MV-4-11 (cell line): ENCODE measurements at regions not wholly inside any gene's neighbourhood (a gene's known extent, or its start where the extent isn't known, plus 50 kb on each side); places are given as distances from the start of the nearest gene placed in this dataset.

Experiments
- DNase-seq: peaks from one replicate; lab custom pipeline; 2025; lab: John Stamatoyannopoulos, UW

GRCh38 chr12:94815450-94815849, 165.1 kb upstream of the TMCC3 start:
- DNase-seq, result no peak

GRCh38 chr12:94813314-94813713, 163.0 kb upstream of the TMCC3 start:
- peak; percentile 53 for DNase-seq

DNA sequence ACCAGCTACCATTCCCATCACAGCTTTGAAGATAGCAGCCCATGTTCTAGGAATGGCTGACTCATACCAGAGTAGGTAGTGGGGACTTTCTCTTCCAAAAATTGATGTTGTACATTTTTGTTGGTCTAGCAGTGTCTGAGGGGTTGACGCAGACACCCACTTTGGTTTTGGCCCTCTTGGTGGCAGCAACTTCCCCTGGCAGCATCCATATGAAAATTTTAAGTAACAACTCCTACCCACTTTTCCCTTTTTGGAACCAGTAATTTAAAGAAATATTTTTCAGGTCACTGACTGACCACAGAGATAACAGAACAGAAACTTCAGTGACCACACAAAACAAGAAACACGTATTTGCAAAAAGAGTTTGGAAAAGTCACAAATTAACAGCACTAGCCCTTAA, 162.0 kb upstream of the TMCC3 start:
- peak; percentile 52 for DNase-seq

- no peak for DNase-seq
These were observed 161.3 kb upstream of the TMCC3 start for GRCh38 chr12:94811611-94812010.

- DNase-seq, result no peak
These were observed 157.6 kb upstream of the TMCC3 start for GRCh38 chr12:94807951-94808350.

DNA sequence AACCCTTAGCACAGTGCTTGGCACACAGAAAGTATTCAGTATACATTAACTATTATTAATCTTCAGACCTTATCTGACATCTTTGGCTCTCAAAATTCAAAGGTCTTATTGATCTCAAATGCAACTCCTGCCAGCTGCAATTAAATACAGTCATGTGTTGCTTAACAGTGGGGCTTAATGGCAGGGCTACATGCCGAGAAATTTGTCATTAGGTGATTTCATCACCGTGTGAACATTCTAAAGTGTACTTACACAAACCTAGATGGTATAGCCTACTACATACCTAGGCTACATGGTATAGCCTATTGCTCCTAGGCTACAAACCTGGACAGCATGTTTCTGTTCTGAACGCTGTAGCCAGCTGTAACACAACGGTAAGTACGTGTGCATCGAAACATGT, 156.3 kb upstream of the TMCC3 start:
- peak; percentile 9 for DNase-seq

DNA sequence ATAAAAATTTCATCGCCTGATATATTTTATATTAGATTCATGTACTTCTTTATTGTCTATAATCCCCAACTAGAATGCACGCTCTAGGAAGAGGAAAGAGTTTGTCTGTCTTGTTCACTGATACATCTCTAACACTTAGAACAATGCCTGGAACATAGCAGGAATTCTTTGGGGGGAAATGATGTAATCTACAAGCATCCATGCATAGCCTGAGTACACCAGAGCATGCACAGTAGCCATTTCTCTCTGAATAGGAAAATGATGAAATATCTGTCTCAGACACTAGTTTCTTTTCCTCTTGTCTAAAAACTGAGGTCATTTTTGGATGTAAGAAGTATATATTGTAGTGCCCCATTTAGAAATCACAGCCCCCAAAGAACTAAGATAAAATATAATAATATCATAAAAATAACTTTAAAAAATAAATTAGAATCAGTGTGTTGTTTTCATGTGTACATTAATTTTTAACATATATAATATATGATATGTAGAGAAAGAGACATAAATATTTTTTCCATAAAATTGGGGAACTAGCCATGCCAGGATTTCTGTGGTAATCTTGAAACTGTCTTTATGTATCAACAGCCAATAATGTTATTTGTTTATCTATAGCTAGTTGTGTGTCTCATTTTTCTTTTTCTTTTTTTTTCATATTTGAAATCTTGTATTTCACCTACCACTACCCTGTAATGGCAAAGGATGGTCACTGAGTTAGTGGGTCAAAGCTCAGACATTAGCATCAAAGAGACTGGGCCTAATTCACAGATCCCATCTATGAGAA, 155.6 kb upstream of the TMCC3 start:
- DNase-seq, result peak; percentile 85

- no peak for DNase-seq
These were observed 153.6 kb upstream of the TMCC3 start for GRCh38 chr12:94803939-94804338.

GRCh38 chr12:94802796-94803195, 152.4 kb upstream of the TMCC3 start:
- DNase-seq, result no peak

GRCh38 chr12:94801745-94802144, 151.4 kb upstream of the TMCC3 start:
- no peak for DNase-seq

DNA sequence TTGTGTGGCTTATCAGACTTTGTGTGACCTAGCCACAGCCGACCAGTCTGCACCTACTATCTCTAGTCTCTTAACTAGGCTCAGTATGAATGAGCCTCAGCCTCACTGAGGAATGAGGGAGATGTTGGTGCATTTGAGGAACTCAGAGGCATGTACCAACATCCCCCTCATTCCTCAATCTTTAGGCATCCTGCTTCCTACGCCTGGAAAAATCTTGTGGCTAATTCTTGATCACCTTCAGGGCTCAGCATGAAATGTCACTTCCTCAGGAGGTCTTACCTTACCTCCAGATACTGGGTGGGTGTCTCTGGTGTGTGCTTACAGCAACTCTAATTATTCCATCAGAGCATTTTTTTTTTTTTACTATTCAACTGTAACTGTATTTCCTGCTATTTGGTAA, 148.8 kb upstream of the TMCC3 start:
- no peak for DNase-seq

- DNase-seq, result no peak
These were observed 147.8 kb upstream of the TMCC3 start for GRCh38 chr12:94798113-94798512.

DNA sequence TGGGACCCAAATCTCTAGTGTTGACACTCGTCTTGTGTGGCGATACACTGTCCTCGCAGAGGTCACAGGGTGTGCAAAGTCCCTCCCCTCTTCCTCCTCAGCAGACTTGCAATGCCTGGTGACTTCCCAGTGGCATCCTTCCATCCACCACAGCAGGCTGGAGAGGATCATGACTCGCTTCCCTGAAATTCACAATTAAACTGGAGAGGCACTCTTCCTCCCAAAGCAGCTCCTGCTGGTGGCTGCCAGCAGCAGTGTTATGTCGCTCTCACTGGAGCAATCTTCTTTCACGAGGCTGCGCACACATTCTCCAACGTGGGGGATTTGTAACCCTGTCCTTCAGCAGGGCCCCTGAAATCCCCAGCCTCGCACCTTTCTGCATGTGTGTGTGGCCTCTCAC, 145.2 kb upstream of the TMCC3 start:
- no peak for DNase-seq

DNA sequence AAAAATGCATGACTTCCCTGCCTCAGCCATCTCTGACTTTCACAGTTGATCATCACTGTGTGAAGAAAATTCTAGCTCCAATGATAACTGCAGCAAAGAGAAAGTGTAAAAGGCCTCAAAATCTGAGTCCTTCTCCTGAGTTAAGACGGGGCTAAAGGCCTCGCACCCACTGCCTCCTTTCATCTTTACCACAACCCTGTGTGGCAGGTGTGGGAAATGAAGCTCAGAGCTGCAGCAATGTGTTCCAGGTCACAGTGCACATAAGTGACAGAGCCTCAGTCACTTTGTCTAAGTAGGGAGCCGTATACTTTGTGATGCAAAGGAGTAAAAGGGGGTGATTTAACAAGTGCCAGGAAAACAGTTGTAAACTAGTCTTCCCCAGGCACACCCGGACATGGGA, 144.7 kb upstream of the TMCC3 start:
- DNase-seq, result no peak

DNA sequence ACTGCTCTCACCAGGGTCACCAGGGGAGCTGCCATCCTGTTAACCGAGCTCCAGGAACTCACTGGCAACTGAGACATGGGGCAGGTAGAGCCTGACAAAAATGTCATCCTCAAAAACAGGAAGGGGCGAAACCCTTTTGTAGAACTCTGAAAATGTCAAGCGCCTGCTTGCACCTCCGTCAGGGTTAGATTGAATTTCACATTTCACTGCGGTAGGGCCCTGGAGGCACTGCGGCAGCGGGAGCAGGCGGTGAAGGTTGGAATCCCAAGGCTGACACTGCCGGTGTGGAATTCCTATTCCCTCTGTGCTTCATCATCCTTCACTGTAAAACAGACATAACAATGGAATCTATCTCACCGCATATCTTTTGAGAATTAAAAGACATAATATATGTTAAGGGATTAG, 142.8 kb upstream of the TMCC3 start:
- DNase-seq, result peak; percentile 48

DNA sequence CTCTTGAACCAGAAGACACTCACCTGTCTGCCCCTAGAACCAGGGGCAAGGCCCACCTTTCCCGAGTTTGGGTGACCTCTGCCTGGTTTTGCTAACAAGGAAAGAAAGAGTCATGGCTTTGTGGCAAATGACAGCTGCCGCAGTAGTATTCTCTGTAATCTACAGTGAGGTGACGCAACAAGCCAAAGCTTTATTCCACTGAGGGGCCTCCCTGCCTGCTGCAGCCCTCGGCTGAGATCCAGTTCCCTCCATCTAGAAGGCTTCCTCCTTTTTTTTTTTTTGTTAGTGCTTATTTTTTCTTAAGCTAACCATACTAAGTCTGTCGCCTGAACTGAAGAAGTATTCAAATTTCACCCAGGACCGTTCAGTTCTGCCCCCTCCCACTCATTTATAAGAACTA, 142.3 kb upstream of the TMCC3 start:
- DNase-seq, result peak; percentile 93

GRCh38 chr12:94791933-94792332, 141.6 kb upstream of the TMCC3 start:
- no peak for DNase-seq

DNA sequence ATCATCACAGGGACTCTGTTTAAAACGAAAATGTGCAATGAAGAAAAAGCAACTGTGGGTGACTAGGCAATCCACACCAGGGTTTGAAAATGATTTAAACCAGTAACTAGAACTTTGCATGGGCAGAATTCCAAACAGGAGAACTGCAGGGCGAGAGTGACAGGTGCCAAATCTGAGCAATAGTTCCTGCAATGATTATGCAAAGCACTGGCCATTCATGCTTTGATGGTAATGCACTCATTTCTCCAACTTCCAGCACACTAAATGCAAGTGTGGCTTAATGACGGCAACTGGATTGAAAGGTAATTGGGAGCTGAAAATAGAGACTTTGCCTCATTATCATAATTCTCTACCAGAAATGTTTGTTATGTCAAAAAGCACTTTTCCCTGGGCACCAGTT, 140.5 kb upstream of the TMCC3 start:
- no peak for DNase-seq

GRCh38 chr12:94790370-94790769, 140.0 kb upstream of the TMCC3 start:
- no peak for DNase-seq

DNA sequence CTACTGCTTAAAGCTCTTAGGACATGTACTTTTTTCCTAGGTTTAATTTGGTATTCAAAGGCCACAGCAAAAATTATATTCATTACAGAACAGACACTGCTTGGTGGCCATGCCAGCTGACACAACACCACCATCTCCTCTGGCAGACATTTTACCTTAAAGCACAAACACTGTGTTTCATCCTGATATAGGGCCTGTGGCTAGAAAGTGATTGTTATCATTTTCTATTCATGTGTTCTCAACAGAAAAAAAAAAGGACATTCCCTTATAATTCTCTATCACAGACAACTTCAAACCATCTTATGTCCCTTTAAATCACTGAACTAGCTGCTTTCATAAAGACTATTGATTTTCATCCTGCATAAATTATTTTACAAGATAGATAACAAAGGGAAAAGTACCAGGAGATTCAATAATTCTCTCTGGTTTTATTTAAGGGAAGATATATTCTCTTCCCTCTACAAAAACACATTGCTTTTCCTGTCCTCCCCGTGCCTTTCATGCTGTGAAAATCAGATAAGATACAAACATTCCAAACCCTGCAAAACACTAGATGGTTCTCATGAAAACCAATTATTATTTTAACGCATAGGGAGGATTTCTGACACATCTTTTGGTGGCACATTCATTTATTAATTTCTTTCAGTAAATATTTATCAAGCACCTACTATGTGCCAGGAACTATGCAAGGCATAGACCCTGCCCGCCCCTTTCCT, 139.3 kb upstream of the TMCC3 start:
- DNase-seq, result no peak

GRCh38 chr12:94788298-94788697, 137.9 kb upstream of the TMCC3 start:
- DNase-seq, result no peak

DNA sequence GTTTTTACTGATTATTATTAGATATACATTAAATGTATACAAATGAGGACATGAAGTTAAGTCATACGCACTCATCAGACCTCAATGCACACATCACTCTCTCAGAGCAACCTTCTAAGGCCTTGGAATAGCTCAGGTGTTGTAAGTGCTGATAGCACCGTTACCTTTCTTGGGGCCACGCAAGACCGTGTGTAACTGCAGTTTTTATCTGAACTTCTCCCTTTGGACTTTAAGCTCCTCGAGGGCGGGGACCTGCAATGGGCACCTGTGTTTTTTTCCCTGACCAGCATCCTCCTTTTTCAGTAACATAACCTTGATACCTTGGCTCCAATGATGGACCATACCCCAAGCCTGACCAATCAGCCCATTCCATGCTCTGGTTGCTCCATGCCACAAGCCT, 136.5 kb upstream of the TMCC3 start:
- DNase-seq, result no peak

- DNase-seq, result no peak
These were observed 133.5 kb upstream of the TMCC3 start for GRCh38 chr12:94783862-94784261.

DNA sequence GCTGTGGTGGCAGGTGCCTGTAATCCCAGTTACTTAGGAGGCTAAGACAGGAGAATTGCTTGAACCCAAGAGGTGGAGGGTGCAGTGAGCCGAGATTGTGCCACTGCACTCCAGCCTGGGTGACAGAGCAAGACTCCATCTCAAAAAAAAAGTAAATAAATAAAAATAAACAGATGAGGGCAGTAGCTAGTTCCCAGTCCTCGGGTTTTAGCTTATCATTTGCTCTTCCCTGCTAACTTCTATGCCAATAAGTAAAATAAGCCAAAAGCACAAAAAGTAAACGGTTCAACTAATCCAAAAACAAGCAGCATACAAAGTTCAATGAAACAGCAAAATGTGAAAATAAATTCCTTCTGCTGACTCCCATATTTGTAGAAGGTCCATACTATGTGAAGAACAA, 133.0 kb upstream of the TMCC3 start:
- DNase-seq, result no peak
